HUES6 (cell line): ENCODE measurements at regions not wholly inside any gene's neighbourhood (a gene's known extent, or its start where the extent isn't known, plus 50 kb on each side); places are given as distances from the start of the nearest gene placed in this dataset.

Experiments
- H3K27ac ChIP-seq: 2 replicates; pipeline ENCODE4 v1.7.0; 2013; ENCODE audit warnings: low read depth, mild to moderate bottlenecking, low read length, inconsistent platforms
- H3K27me3 ChIP-seq: 2 replicates; pipeline ENCODE4 v1.6.1; 2013; ENCODE audit warnings: low read length; ENCODE audit not compliant: control insufficient read depth, insufficient read depth
- H3K36me3 ChIP-seq: 2 replicates; pipeline ENCODE4 v1.6.1; 2013; ENCODE audit warnings: low read length; ENCODE audit not compliant: control insufficient read depth, insufficient read depth
- H3K4me1 ChIP-seq: 2 replicates; pipeline ENCODE4 v1.6.1; 2013; ENCODE audit warnings: low read length; ENCODE audit not compliant: control insufficient read depth, insufficient read depth
- H3K4me3 ChIP-seq: 2 replicates; pipeline ENCODE4 v1.5.1; 2013; ENCODE audit warnings: low read depth, low read length
- H3K9ac ChIP-seq: one replicate; pipeline ENCODE4 v1.6.1; 2013; ENCODE audit warnings: mild to moderate bottlenecking, low read length
- H3K9me3 ChIP-seq: 2 replicates; pipeline ENCODE4 v1.6.1; 2013; ENCODE audit warnings: low read depth, low read length; ENCODE audit not compliant: control insufficient read depth, insufficient read depth

DNA sequence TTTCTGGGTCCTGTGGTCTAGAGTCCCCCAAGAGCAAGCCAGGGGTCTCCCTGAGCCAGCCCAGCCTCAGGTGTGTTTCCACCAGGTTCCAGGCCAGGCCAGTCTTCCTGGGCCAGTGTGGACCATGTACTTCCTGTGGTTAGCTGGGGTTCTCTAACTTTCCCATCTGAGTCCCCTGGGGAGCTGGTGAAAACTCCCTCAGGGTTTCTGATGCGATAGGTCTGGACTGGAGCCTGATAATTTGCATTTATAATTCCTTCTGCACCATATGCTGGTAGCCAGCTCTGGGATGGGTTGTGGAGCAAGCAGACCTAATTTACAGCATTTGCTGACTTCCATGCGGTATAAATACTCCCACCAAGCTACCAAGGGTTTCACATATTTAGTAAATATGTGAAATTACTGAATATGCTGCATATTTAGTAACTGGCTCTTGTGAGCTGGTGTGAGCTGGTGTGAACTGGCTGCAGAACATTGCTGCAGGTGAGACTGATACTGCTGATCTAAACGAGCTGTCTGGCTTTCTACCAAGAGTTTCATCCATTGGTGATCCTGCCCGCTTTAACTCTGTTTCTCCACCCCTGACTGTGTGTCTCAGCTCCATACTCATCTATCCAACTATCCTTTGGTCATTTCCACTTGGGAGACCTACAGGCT, 62.6 kb downstream of the RIN2 start:
- Histone ChIP-seq H3K36me3 (no peaks in the 10 kb centered on the region), H3K9me3 (no peaks in the 10 kb centered on the region), H3K9ac (no peak overlapping the region), H3K4me3 (no peak overlapping the region), H3K27ac (no peak overlapping the region), H3K27me3 (no peaks in the 10 kb centered on the region), H3K4me1 (peaks cover 5% of the 10 kb centered on the region; the same call in 1 of the 2 replicates)

DNA sequence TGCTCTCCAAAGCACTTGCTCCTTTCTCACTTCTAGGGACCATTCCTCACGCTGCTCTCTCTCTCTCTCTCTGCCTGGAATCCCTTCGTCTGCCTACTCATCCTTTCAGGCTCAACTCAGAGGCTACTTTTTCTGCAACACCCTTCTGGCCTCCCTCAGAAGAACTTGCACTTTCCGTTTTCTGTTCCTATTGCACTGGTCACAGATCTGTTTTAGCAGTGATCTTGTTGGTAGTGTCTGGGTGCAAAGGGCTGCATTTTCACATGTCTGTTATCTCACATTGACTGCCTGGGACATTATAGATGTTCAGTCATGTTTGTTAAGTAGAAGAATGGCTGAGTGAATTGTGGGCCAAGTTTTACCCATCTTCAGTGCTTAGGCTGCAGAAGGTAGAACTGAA, 63.5 kb downstream of the RIN2 start:
- no peak overlapping the region for H3K4me3 ChIP-seq
- H3K36me3 ChIP-seq: no peaks in the 10 kb centered on the region
- H3K9ac ChIP-seq: no peak overlapping the region
- no peaks in the 10 kb centered on the region for H3K9me3 ChIP-seq
- no peak overlapping the region for H3K27ac ChIP-seq
- peaks cover 5% of the 10 kb centered on the region; the same call in 1 of the 2 replicates for H3K4me1 ChIP-seq
- no peaks in the 10 kb centered on the region for H3K27me3 ChIP-seq

DNA sequence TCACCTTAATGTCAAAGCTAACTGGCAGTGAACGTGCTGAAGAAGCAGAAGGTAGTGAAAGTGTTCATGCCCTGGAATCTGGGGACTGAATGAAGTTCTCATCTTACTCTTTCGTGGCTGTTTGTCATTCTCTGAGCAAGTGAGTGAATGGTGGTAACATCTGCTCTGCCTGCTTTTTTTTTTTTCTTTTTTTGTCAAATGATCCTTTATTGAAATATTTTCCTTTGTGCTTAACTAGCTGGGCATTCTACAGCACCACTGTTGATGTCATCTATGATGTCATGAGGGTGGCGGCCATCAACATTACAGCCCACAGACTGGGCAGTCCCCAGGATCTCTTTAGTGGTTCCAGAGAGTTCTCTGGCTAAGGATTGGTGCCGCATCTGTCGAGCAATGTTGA, 65.2 kb downstream of the RIN2 start:
- no peak overlapping the region for H3K9ac ChIP-seq
- no peak overlapping the region for H3K4me3 ChIP-seq
- H3K9me3 ChIP-seq: no peaks in the 10 kb centered on the region
- H3K27me3 ChIP-seq: no peaks in the 10 kb centered on the region
- H3K4me1 ChIP-seq: peaks cover 5% of the 10 kb centered on the region; the same call in 1 of the 2 replicates
- H3K27ac ChIP-seq: no peak overlapping the region
- no peaks in the 10 kb centered on the region for H3K36me3 ChIP-seq

DNA sequence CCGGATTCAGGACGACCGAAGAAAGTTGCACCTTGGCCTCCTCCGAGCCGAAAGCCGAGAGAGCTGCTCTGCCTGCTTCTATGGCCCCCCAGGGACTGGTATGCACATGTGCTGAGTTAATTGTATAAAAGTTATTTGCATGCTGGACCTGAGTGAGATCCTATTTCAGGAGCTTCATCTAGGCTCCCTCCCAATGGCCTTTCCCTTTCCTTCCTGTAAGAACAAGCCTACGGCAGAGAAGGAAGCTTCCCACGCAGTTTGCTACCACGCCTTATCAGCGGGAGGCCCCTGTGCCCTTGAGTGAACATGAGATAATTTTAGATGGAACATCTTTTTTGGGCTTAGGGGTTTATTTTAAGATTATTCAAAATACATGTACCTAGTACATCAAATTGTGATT, 65.9 kb downstream of the RIN2 start:
- Histone ChIP-seq H3K36me3 (no peaks in the 10 kb centered on the region), H3K4me1 (peaks cover 5% of the 10 kb centered on the region; the same call in 1 of the 2 replicates), H3K9ac (no peak overlapping the region), H3K4me3 (no peak overlapping the region), H3K27me3 (no peaks in the 10 kb centered on the region), H3K27ac (no peak overlapping the region), H3K9me3 (no peaks in the 10 kb centered on the region)

DNA sequence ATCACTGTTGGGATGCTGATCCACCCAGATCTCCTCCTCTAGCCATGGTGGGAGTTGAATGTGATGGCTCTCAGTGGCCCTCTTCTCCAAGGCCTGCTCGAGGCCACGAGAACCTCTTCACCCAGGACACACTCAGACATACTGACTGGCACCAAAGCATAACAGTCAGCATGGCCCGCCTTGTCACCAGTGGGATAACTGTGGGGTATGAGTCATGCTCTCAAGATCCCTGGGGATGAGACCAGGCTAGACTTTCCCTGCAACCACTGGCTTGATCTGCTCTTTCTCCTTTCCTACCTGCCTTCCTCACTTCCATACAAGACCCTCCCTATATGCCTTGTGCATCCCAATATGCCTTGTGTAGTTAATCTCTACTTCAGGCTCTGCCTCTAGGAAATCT, 66.8 kb downstream of the RIN2 start:
- Histone ChIP-seq H3K9me3 (no peaks in the 10 kb centered on the region), H3K27ac (no peak overlapping the region), H3K4me3 (no peak overlapping the region), H3K27me3 (no peaks in the 10 kb centered on the region), H3K4me1 (peaks cover 5% of the 10 kb centered on the region; the same call in 1 of the 2 replicates), H3K9ac (no peak overlapping the region), H3K36me3 (no peaks in the 10 kb centered on the region)

DNA sequence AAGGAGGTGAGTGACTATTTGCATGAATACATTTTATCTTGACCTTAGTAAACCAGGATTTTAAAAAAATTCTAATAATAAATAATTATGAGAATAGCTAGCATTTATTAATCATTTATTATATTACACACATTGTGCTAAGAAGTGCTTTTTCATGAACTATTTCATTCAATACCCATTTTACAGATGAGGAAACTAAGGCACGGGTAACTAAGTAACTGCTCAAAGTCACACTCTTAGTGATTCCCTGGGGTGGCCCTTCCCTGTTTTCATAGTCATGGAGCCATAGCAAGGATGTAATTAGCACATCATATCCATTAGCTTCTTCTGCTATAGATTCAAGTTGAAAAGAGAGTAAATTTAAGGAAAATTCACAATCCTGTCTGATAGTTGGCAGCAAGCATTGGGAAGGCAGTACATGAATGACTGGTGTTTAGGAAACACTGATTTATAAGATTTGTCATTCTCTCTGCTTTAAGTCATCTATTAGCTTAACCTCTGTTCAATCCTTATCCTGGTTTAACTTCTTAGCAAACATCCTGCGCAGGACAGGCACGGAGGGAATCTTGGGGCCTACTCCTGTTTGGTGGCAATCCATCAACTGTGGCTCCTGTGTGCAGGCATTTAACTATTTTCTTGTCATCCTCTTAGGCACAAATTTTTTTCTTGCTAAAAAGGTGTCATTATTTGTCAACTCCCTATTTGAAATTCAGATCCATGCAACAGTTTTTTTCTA, 68.3 kb downstream of the RIN2 start:
- Histone ChIP-seq H3K36me3 (no peaks in the 10 kb centered on the region), H3K4me3 (no peak overlapping the region), H3K4me1 (peaks cover 5% of the 10 kb centered on the region; the same call in 1 of the 2 replicates), H3K27me3 (no peaks in the 10 kb centered on the region), H3K9me3 (no peaks in the 10 kb centered on the region), H3K9ac (no peak overlapping the region), H3K27ac (no peak overlapping the region)

DNA sequence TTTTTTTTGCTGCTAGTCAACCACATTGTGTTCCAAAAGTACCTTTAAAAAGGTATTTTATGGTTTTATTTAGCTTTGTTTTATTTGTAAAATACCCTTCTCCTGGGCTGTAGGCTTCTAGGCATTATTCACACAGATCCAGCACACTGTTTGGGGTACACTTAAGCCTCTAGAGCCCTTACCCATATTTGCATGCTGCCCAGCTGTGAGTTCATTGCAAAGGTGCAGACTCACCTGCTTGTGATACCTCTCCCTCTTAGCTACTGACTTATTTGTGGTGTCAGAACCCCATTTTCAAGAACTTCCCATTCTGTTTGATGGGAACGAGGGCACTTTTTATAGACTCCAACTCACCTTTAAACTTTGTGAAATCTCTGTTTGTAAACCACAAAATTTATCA, 69.8 kb downstream of the RIN2 start:
- Histone ChIP-seq H3K4me1 (peaks cover 5% of the 10 kb centered on the region; the same call in 1 of the 2 replicates), H3K4me3 (no peak overlapping the region), H3K27ac (no peak overlapping the region), H3K36me3 (no peaks in the 10 kb centered on the region), H3K9ac (no peak overlapping the region), H3K9me3 (no peaks in the 10 kb centered on the region), H3K27me3 (no peaks in the 10 kb centered on the region)

DNA sequence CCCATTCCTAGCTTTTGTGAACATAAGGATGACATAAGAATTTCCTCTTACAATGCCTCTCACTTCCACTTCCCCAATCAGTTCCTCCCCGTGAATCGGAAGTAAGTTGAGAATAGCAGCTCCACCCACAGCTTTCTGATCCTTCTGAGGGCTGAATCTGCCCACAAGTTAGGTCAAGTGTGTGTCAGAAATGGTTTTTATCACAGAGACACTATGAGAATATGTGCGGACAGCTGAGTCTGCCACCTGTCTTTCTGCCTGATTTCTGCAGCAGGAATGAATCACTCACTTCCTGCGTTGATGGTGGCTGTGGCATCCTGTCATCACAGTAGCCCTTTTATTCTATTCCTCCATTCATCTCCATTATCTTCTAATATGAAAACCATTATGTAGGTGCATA, 70.2 kb downstream of the RIN2 start:
- H3K36me3 ChIP-seq: no peaks in the 10 kb centered on the region
- H3K9me3 ChIP-seq: no peaks in the 10 kb centered on the region
- no peaks in the 10 kb centered on the region for H3K27me3 ChIP-seq
- no peak overlapping the region for H3K27ac ChIP-seq
- no peak overlapping the region for H3K9ac ChIP-seq
- H3K4me3 ChIP-seq: no peak overlapping the region
- H3K4me1 ChIP-seq: peaks cover 5% of the 10 kb centered on the region; the same call in 1 of the 2 replicates

DNA sequence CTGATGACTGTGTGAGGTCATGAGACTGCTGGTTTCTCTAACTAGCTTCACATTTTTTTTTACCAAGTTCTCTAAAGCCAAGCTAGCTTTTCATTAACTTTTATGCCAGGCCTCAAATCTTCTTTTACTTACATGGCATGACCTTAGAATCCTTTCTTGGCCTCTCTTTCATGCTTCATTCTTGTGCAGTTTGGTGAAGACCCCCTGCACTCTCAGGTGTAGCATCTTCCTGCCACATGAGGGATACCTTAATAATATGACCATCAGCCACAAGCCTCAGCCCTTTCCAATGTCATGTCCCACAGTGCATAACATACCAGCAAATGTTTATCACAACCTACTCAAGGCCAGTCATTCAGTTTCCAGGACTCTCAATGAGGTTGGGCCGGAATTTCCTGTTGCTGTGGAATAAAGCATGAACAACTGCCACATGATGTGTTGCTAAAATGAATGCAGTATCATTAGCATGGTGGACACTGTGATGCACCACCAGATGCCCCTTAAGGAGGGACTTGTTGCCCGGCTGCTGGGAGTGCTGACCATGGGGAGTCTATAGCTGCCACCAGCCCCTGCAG, 72.2 kb downstream of the RIN2 start:
- no peak overlapping the region for H3K9ac ChIP-seq
- no peak overlapping the region for H3K4me3 ChIP-seq
- no peaks in the 10 kb centered on the region for H3K27me3 ChIP-seq
- no peaks in the 10 kb centered on the region for H3K36me3 ChIP-seq
- H3K4me1 ChIP-seq: no peaks in the 10 kb centered on the region
- H3K9me3 ChIP-seq: no peaks in the 10 kb centered on the region
- no peak overlapping the region for H3K27ac ChIP-seq

DNA sequence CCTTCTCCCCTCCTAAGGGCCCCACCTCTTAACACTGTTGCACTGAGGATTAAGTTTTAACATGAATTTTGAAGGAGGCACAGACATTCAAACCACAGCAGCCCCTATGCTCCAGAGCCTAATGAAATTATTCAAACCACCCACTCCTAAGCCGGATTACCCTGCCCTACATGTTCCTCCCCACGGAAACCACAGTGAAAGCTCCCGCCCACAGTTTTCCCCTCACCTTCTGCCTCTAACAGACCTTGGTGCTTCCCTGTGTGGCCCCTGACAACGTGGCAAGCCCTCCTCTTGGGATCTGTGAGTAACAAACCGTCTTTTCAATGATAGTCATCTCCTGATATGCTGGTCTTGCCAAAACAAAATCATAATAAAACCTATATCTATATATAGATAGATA, 74.8 kb downstream of the RIN2 start:
- Histone ChIP-seq H3K9ac (no peak overlapping the region), H3K36me3 (no peaks in the 10 kb centered on the region), H3K4me1 (peaks cover 3% of the 10 kb centered on the region; the same call in 1 of the 2 replicates), H3K27me3 (no peaks in the 10 kb centered on the region), H3K4me3 (no peak overlapping the region), H3K27ac (no peak overlapping the region), H3K9me3 (no peaks in the 10 kb centered on the region)

DNA sequence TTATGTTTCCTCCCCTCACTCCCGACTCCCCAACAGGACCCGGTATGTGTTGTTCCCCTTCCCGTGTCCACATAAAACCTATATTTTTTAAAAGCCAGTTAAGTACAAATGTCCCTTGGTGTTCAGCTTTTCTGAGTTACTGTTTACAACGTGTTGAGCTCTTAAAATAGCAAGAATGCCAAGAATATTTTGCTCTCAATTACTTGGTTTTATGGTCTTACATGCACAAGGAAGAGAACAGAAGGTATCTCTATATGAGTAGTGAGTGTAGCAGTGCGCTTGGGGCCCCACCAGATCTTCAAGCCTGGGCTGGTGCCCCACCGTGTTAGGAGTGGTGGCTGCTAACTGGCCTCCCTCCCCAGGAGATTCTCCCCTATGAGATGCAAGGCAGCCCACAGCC, 75.3 kb downstream of the RIN2 start:
- no peak overlapping the region for H3K4me3 ChIP-seq
- no peak overlapping the region for H3K9ac ChIP-seq
- H3K36me3 ChIP-seq: no peaks in the 10 kb centered on the region
- no peaks in the 10 kb centered on the region for H3K27me3 ChIP-seq
- H3K4me1 ChIP-seq: peaks cover 3% of the 10 kb centered on the region; the same call in 1 of the 2 replicates
- no peaks in the 10 kb centered on the region for H3K9me3 ChIP-seq
- H3K27ac ChIP-seq: no peak overlapping the region
